ENCODE measurements at regions not wholly inside any gene's neighbourhood (a gene's known extent, or its start where the extent isn't known, plus 50 kb on each side); places are given as distances from the start of the nearest gene placed in this dataset.

DNA sequence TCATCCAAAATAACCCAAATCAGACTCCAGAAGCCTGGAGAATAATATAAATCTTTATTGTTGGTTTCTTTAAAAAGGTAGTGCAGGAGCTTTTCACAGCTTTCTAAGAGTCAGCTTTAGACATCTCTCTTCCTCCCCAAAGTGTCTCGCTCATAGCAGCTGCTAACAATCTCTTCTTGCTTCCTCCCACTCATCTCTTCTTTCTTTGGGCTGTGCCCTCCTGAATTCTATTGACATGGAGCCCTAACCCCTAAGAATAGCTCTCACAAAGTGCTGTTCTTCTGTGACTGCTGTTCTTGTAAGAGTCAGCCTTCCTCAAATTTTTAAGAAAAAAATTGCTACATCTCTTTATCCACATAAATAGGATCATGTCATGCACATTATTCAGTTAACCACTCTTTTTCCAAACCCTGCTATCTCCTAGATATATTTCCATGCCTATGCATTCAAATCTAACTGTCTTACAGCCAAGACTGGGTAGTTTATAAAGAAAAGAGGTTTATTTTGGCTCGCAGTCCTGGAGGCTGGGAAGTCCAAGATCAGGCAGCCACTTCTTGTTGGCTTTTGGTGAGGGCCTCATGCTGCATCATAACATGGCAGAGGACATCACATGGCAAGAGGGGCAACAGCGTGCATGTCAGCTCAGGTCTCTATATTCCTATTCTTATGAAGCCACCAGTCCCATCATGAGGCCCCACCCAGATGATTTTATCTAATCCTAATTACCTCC is 301.0 kb upstream of the POU3F1 start:
- TF ChIP-seq, protein P1, sequence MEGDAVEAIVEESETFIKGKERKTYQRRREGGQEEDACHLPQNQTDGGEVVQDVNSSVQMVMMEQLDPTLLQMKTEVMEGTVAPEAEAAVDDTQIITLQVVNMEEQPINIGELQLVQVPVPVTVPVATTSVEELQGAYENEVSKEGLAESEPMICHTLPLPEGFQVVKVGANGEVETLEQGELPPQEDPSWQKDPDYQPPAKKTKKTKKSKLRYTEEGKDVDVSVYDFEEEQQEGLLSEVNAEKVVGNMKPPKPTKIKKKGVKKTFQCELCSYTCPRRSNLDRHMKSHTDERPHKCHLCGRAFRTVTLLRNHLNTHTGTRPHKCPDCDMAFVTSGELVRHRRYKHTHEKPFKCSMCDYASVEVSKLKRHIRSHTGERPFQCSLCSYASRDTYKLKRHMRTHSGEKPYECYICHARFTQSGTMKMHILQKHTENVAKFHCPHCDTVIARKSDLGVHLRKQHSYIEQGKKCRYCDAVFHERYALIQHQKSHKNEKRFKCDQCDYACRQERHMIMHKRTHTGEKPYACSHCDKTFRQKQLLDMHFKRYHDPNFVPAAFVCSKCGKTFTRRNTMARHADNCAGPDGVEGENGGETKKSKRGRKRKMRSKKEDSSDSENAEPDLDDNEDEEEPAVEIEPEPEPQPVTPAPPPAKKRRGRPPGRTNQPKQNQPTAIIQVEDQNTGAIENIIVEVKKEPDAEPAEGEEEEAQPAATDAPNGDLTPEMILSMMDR (IDR thresholded peaks at IDR 0.05) = no peak
- TF ChIP-seq POLR2A (IDR thresholded peaks at IDR 0.05) = no peak
